ENCODE measurements at regions not wholly inside any gene's neighbourhood (a gene's known extent, or its start where the extent isn't known, plus 50 kb on each side); places are given as distances from the start of the nearest gene placed in this dataset.

DNA sequence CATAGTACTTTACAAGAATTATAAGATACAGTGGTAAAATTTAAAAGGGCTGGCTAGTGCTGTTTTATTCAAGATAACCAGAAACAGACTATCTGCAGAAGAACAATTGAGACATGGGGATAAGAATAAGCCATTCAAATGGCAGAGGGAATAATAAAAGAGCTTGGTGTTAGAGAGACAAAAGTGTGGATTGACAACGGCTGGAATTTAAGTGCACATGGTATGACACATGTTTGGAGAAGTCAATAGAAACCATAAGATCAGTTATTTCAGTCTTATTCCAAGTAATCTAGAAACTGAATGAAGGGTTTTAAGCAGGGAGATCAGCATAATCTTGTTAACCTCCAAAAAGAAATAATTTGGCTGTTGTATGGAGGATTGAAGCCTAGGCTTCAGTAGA lies 1205.5 kb upstream of the CITED2 start:
- no peaks in the 10 kb centered on the region for H3K27me3 Mint-ChIP-seq (ENCODE audit: low read depth)
- H3K4me1 Mint-ChIP-seq: no peaks in the 10 kb centered on the region
- no peaks in the 10 kb centered on the region for H3K9me3 Mint-ChIP-seq
- TF ChIP-seq, protein P1, sequence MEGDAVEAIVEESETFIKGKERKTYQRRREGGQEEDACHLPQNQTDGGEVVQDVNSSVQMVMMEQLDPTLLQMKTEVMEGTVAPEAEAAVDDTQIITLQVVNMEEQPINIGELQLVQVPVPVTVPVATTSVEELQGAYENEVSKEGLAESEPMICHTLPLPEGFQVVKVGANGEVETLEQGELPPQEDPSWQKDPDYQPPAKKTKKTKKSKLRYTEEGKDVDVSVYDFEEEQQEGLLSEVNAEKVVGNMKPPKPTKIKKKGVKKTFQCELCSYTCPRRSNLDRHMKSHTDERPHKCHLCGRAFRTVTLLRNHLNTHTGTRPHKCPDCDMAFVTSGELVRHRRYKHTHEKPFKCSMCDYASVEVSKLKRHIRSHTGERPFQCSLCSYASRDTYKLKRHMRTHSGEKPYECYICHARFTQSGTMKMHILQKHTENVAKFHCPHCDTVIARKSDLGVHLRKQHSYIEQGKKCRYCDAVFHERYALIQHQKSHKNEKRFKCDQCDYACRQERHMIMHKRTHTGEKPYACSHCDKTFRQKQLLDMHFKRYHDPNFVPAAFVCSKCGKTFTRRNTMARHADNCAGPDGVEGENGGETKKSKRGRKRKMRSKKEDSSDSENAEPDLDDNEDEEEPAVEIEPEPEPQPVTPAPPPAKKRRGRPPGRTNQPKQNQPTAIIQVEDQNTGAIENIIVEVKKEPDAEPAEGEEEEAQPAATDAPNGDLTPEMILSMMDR (IDR thresholded peaks at IDR 0.05; ENCODE audit: unreplicated experiment in 3 of 3): no peak
- no peak overlapping the region for H3K27ac Mint-ChIP-seq
- no peaks in the 10 kb centered on the region for H3K36me3 Mint-ChIP-seq (ENCODE audit: low read depth)
- H3K4me3 Mint-ChIP-seq: no peak overlapping the region

DNA sequence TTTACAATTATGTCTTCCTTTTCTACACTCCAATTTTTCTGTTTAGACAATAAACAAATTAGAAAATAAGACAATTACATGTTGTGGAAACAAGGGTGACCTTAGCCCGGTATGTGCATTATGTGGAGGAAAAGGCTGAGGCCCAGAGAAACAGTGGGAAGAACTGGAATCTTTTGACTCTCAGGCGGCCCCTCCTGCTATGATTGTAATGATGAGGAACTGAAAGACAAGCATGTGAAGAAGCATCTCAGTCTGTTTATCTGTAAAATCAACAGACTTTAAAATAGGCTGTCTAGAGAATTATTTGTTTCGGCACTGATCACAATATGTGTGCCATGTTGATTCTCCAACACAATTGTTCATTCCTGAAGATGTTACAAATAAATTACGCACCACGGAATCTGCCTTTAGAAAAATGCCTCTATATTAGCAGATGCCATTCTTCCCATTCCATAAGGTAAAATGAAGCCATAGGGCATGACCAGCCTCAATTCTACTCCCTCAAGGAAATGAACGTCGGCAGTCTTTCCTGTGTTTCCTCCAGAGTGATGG lies 1201.6 kb upstream of the CITED2 start:
- Mint-ChIP-seq H3K36me3 (ENCODE audit: low read depth) (no peaks in the 10 kb centered on the region), H3K4me1 (no peaks in the 10 kb centered on the region)

DNA sequence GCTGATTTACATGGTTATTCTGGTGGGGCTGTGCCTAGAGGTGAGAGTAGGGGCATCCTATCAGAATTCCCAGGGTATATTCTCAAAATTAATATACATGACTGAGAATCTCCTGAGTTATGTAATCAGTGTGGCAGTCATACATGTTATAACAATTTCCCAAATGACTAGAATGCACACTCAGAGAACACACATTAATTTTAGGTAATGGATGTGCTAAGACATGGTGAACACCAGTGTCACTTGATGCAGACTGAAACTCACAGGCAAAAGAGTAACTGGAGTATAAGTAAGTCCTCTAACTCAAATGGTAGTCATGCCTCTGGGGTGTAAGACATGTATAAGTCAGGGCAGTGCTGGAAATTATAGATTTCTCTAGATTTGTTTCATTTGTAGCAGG lies 1198.4 kb upstream of the CITED2 start:
- Mint-ChIP-seq H3K36me3 (ENCODE audit: low read depth) (no peaks in the 10 kb centered on the region), H3K4me3 (no peak overlapping the region), H3K27me3 (ENCODE audit: low read depth) (no peaks in the 10 kb centered on the region), H3K27ac (no peak overlapping the region), H3K4me1 (no peaks in the 10 kb centered on the region), H3K9me3 (no peaks in the 10 kb centered on the region)
- TF ChIP-seq, protein P1 (IDR thresholded peaks at IDR 0.05; ENCODE audit: unreplicated experiment in 3 of 3): no peak

More for the DNA sequence above, 1201.6 kb upstream of the CITED2 start:
- Mint-ChIP-seq H3K4me3 (no peak overlapping the region), H3K27ac (no peak overlapping the region), H3K9me3 (no peaks in the 10 kb centered on the region), H3K27me3 (ENCODE audit: low read depth) (no peaks in the 10 kb centered on the region)
- TF ChIP-seq, protein P1 (IDR thresholded peaks at IDR 0.05; ENCODE audit: unreplicated experiment in 3 of 3): no peak

DNA sequence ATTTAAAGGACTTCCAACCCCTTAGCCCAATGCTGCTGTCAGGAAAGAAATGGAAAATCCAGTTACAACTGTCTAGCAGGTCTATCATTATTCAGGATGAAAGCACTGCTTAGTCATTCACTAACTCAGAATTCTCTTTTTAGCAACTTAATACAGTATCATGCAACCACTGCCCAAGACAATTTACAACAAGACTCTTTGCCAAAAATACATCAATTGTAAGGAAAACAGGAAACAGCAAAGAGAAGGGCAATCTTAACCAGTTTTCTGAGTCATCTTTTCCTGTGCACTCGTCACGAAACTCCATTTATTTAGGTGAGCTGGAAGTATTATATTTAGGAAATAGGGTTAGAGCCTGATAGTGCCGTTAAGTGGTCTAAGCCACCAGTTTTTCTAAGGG lies 1197.7 kb upstream of the CITED2 start:
- Mint-ChIP-seq H3K36me3 (ENCODE audit: low read depth) (no peaks in the 10 kb centered on the region), H3K4me3 (no peak overlapping the region), H3K27me3 (ENCODE audit: low read depth) (no peaks in the 10 kb centered on the region), H3K4me1 (peaks cover 4% of the 10 kb centered on the region), H3K9me3 (no peaks in the 10 kb centered on the region), H3K27ac (no peak overlapping the region)
- TF ChIP-seq, protein P1 (IDR thresholded peaks at IDR 0.05; ENCODE audit: unreplicated experiment in 3 of 3): no peak

DNA sequence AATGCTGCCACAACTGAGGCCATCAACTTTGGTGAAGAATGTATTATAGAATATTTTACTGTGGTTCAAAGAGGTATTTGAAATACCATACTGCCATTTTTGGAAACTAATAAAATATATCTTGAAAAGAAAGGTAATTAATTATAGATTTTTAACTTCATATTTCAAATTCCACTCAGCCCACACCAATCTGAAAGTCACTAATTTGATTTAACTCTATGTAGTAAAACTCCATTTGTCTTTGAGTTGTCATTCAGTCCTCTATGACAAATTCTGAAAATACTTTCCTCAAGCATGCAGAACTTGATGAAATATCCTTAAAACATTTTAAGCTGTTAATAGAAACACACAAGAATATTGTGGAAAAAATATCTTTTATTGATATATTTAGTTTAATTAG lies 1196.7 kb upstream of the CITED2 start:
- Mint-ChIP-seq H3K27ac (no peak overlapping the region), H3K4me1 (peaks cover 13% of the 10 kb centered on the region), H3K4me3 (no peak overlapping the region), H3K36me3 (ENCODE audit: low read depth) (no peaks in the 10 kb centered on the region), H3K27me3 (ENCODE audit: low read depth) (no peaks in the 10 kb centered on the region), H3K9me3 (no peaks in the 10 kb centered on the region)
- TF ChIP-seq, protein P1 (IDR thresholded peaks at IDR 0.05; ENCODE audit: unreplicated experiment in 3 of 3): no peak

DNA sequence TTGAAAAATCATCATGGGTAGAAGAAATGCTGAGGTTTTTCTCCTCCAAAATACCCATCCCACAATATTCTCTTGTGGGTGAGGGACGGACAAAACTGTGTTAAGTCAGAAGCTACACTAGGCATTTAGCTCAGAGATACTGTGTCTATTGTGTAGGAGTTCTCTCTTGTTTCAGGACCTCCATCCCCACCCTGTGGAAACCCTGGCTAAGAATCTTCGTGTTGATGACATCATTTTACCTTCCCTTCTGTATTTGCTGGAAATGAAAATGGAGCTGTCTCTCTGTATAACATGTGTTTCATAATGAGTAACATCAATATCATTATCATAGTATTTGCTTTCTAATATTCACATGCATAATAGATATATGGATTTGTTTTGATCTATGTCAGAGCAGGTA lies 1193.0 kb upstream of the CITED2 start:
- Mint-ChIP-seq H3K36me3 (ENCODE audit: low read depth) (no peaks in the 10 kb centered on the region), H3K27ac (no peak overlapping the region), H3K9me3 (no peaks in the 10 kb centered on the region), H3K4me3 (no peak overlapping the region), H3K4me1 (peaks cover 17% of the 10 kb centered on the region), H3K27me3 (ENCODE audit: low read depth) (no peaks in the 10 kb centered on the region)
- TF ChIP-seq, protein P1 (IDR thresholded peaks at IDR 0.05; ENCODE audit: unreplicated experiment in 3 of 3): no peak

Measured in nephron (organoid).